SU-DHL-6 (cell line): ENCODE measurements at regions not wholly inside any gene's neighbourhood (a gene's known extent, or its start where the extent isn't known, plus 50 kb on each side); places are given as distances from the start of the nearest gene placed in this dataset.

Experiments
- CTCF ChIP-seq: fragments of 200-600 bp; sonication (generic); IDR thresholded peaks from one replicate; pipeline ENCODE4 v1.5.1; 2017; ENCODE audit warnings: antibody characterized with exemption, mild to moderate bottlenecking, low read length, moderate library complexity; ENCODE audit not compliant: insufficient read depth, poor library complexity, severe bottlenecking
- EZH2phosphoT487 ChIP-seq: fragments of 200-600 bp; sonication (generic), shearing (Covaris generic); conservative IDR thresholded peaks from 2 replicates; pipeline ENCODE4 v1.6.1; 2018; ENCODE audit warnings: mild to moderate bottlenecking, antibody characterized with exemption, low read length, moderate library complexity, mixed read lengths

GRCh38 chr12:74145328-74145727 is 392.3 kb upstream of the ATXN7L3B start:
- TF ChIP-seq CTCF, result no peak
- TF ChIP-seq EZH2phosphoT487, result no peak
